Stimulated activated CD4-positive, alpha-beta T cell treated with anti-CD3 and anti-CD28 coated beads, Interleukin-4, amount 100 ng/mL, for 24 hours (primary cell): ENCODE measurements at regions not wholly inside any gene's neighbourhood (a gene's known extent, or its start where the extent isn't known, plus 50 kb on each side); places are given as distances from the start of the nearest gene placed in this dataset.
A peak's percentile ranks its signal among the peaks of the same experiment; 100 is the strongest.

Source experiments
- DNase-seq: peaks from one replicate; pipeline ENCODE4 v3.0.0-alpha.2; 2020

DNA sequence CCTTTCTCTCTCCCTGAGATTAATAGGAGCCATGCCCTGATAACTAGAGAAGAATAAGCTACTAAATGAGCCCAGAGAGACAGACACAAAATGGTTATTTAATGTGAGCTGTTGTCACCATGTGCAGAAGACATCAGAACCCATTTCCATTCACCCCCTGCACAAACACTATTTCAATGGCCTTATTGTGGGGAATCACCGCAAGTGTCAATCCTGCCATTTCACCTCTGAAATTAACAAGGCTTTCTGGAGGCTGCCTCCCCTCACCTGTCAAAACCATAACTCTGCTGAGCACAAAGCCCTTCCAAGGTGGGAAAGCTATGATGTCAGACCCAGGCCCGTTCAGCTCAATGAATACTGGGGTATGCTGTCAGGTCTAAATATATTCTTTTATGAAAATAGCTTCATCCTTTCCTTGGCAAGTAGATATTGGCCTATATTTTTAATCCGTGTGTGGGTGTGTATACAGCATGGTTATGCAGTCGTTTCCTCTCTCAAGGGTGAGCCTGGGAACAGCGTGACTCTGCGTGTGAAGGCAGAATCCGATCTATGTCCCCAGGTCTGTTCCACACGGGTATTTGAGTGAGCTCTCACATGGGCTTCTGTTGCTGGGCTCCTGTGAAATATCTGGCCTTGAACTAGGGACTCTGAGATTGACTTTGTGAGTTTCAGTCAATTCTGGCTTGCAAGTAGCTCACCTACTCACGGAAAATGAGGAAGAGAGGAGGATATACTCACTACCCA lies 266.3 kb downstream of the FBXW7 start:
- DNase-seq: no peak

DNA sequence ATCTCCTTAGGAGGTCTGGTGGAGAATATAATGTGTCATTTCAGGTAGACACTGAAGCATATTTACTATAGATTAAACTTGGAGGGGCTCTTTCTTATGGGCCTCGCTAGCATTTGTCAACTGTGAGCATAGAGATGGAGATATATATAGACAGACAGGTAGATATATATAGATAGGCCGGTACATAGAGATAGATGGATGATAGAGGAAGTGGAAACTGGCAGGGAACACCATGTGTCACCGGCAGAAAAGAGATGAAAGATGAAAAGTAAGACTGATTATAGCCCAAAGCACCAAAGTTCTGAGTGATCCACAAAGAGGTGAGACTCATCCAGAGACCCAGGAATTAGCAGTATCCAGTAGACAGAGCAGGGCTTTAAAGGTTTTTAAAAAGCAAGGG lies 268.1 kb downstream of the FBXW7 start:
- no peak for DNase-seq

- DNase-seq: no peak
These were observed 268.9 kb downstream of the FBXW7 start for GRCh38 chr4:152266831-152267480.

DNA sequence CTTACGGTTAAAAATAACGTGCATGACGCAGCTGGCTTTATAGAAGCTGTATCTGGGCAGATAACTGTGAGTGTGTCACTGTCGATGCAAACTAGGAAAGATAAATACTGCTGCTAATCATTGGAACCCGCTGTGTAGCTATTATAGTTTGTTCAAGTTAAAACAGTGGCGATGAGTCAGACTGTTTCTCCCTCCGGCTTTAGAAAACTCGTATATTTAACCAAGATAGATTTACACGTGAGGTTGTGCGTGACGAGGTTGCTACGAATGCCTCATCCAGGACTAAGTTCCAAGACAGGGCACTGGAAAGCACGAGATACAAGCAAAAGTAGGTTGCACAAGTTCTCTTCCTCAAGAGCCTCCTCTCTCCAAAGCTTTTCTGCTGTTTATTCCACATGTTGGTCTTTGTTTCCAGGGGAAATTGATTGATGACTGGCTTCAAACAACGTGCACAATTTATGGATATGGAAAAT lies 270.7 kb downstream of the FBXW7 start:
- no peak for DNase-seq

- DNase-seq: no peak
These were observed 271.8 kb downstream of the FBXW7 start for GRCh38 chr4:152264106-152264505.

DNA sequence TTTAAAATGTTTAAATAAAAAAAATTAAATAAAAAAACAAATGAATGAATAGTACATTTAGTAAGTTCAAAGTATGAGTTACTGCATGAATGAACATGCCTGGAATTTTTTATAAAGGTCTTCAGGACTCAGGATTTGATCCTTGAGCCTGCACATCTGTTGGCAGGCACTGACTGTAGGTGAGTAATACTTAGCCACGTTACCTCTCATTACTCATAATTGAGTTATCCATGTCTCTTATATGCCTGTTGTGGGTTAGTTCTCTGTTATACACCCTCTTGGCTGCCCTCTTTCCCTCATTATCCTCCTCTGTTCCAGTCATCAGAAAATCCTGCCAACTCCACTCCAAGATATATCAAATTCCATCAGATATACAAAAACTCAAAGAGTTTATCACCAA lies 276.0 kb downstream of the FBXW7 start:
- DNase-seq: no peak

- DNase-seq: no peak
These were observed 276.8 kb downstream of the FBXW7 start for GRCh38 chr4:152258804-152259708.

DNA sequence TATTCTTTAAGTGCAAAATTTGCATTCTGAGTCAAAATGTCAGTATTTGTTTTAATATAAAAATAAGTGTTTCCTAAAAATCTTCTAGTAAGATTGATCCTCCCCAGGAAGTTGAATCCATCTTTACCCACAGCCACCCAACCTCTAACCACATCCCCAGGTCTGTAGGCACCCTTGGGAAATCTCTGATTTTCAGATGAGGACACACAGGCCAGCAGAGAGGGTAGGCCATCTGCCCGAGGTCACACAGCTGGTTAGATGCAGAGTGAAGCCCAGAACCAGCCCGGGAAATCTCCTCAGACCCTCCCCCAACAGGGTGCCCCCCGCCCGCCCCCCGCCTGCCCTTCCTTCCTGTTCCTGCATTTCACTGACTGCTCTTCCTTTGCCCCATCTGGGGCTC lies 277.5 kb downstream of the FBXW7 start:
- no peak for DNase-seq

- DNase-seq: no peak
These were observed 278.3 kb downstream of the FBXW7 start for GRCh38 chr4:152257601-152258066.

- no peak for DNase-seq
These were observed 278.9 kb downstream of the FBXW7 start for GRCh38 chr4:152256996-152257395.

DNA sequence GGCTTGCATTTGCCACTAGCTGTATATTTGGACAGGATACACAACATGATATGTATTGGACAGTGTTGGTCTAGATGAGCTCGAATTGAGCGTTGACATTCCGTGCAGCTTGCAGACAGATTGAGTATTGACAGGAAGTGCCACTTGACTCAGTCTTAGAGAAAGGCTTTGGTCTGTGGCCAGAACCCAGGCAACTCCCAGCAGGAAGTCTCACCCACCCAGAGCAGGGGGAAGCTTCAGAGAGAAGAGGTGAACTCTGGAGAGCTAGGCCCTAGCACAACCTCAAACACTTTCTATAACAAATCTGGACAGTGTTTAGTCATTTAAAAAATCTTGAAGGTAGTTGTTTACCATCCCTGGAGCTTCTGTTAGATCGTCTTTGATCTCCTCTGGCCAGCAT lies 280.5 kb downstream of the FBXW7 start:
- DNase-seq: peak; percentile 57

- DNase-seq: no peak
These were observed 287.5 kb downstream of the FBXW7 start for GRCh38 chr4:152248347-152248746.

GRCh38 chr4:152247271-152247975 lies 288.5 kb downstream of the FBXW7 start:
- no peak for DNase-seq

DNA sequence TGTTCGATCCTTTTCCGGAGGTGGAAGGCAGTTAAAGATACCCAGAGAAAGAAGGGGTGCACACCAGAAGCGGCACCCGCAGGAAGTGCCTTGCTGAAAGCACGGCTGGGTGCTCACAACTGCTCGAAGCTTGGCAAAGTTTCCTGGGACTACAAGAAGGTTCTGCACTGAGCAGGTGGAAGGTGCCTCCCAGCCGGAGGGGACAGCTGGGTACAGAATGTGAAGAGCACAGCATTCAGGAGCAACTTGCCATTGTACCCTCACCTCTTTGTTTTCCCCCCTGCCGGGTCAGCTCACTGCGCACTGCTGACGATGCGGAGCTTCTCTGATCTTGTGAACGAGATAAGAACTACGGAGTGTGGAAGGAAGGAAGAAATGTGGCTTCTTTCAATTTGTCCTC lies 289.2 kb downstream of the FBXW7 start:
- DNase-seq: no peak

DNA sequence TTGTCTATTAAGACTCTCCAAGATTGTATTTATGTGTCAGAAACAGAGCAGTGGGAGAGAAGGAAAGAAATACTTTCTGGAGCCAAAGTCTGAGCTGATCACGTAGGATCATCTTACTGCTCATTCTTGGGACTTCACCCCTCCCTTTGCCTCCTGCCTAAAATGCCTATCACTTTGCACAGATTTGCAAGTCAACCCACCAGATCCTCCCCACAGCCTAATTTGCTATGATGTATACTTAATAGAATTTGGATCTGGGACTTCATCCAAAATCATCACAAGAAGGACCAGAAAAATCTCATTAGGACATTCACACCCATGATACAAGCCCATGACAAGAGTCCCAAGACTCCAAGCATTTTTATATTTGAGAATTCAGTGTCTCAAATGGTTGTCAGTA lies 290.2 kb downstream of the FBXW7 start:
- no peak for DNase-seq

DNA sequence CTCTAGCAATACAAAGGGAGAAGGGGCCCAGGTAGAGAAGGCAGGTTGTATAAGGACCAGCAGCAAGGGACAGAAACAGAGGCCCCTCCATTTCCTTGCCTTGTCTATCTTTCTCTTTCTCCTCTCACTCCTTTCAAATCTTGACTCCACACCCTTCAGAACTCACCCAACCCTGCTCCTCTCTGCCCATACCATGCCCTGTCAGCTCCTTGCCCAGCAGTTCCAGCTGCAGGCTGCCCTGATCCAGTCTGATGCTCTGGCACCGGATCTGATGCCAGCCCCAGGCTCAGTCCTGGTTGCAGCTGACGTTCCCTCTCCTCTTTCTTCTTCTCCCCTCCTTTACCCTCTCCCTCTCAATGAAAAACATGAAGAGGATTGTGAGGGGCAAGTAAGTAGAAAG lies 291.2 kb downstream of the FBXW7 start:
- DNase-seq: no peak

- DNase-seq: no peak
These were observed 291.8 kb downstream of the FBXW7 start for GRCh38 chr4:152243896-152244595.

- DNase-seq: no peak
These were observed 292.7 kb downstream of the FBXW7 start for GRCh38 chr4:152243206-152243605.

DNA sequence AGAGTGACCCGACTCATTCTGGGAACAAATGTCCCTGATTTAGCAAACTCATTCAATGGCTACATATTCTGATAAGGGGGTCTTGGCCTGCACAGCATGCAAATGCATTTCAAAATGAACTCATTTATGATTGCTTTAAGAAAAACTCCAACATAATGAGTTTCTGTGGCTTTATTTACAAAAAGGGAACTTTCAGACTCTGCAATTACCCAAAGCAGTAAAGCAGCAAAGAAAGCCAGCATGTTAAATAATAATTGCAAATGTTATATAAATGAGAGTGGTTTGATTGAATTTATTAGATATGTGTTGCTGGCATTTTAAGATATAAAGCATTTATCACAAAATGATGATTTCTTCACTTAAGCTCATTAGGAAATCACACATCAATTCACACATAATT lies 295.7 kb downstream of the FBXW7 start:
- DNase-seq: no peak

GRCh38 chr4:152239216-152239615 lies 296.7 kb downstream of the FBXW7 start:
- no peak for DNase-seq

- DNase-seq: no peak
These were observed 299.3 kb downstream of the FBXW7 start for GRCh38 chr4:152236519-152237056.

DNA sequence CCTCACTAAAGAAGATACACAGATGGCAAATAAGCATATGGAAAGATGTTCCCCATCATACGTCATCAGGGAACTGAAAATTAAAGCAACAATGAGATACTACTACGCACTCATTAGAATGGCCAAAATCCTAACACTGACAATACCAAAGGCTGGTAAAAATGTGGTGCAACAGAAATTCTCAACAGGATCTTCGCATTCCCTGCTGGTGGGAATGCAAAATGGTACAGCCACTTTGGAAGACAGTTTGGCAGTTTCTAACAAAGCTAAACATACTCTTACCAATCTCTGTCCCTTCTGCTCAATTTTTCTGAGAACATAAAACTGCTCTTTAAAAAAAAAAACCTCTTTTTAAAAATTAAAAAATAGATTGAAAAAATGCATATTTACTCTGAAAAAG lies 300.2 kb downstream of the FBXW7 start:
- DNase-seq: no peak
